Suprapubic skin (tissue), 3 donors: ENCODE measurements at regions not wholly inside any gene's neighbourhood (a gene's known extent, or its start where the extent isn't known, plus 50 kb on each side); places are given as distances from the start of the nearest gene placed in this dataset.

ENCODE experiments used
- POLR2A ChIP-seq, 2 donors: fragments of 450-650 bp; IDR thresholded peaks; one replicate each; pipeline ENCODE4 v1.6.1; 2017; ENCODE audit warnings: antibody characterized with exemption in 2 of 2, mild to moderate bottlenecking in 2 of 2, moderate library complexity in 2 of 2
- TF ChIP-seq, protein P1 (sequence below), 2 donors: fragments of 200-600 bp in 1 of 2; fragments of 450-650 bp in 1 of 2; sonication (generic) in 1 of 2; IDR thresholded peaks; one replicate each; pipeline ENCODE4 v1.5.1; 2016 to 2019; ENCODE audit warnings: antibody characterized with exemption in 2 of 2, mild to moderate bottlenecking in 1 of 2, moderate library complexity in 1 of 2

GRCh38 chr9:81756561-81756960, 67.2 kb upstream of the TLE1 start:
- TF ChIP-seq, protein P1, sequence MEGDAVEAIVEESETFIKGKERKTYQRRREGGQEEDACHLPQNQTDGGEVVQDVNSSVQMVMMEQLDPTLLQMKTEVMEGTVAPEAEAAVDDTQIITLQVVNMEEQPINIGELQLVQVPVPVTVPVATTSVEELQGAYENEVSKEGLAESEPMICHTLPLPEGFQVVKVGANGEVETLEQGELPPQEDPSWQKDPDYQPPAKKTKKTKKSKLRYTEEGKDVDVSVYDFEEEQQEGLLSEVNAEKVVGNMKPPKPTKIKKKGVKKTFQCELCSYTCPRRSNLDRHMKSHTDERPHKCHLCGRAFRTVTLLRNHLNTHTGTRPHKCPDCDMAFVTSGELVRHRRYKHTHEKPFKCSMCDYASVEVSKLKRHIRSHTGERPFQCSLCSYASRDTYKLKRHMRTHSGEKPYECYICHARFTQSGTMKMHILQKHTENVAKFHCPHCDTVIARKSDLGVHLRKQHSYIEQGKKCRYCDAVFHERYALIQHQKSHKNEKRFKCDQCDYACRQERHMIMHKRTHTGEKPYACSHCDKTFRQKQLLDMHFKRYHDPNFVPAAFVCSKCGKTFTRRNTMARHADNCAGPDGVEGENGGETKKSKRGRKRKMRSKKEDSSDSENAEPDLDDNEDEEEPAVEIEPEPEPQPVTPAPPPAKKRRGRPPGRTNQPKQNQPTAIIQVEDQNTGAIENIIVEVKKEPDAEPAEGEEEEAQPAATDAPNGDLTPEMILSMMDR (IDR thresholded peaks at IDR 0.05) = no peak
- TF ChIP-seq POLR2A (IDR thresholded peaks at IDR 0.05) = no peak
